NT2/D1 (cell line): ENCODE measurements at regions not wholly inside any gene's neighbourhood (a gene's known extent, or its start where the extent isn't known, plus 50 kb on each side); places are given as distances from the start of the nearest gene placed in this dataset.

Experiments
- YY1 ChIP-seq: IDR thresholded peaks from 2 replicates; pipeline ENCODE4 v1.6.1; 2011; ENCODE audit not compliant: insufficient read length, insufficient read depth
- ZNF274 ChIP-seq: IDR thresholded peaks from 2 replicates; pipeline ENCODE4 v1.6.1; 2011; ENCODE audit warnings: mild to moderate bottlenecking, low read depth, low read length

GRCh38 chr7:114073701-114074100, 154.9 kb upstream of the PPP1R3A start:
- TF ChIP-seq ZNF274 (no peak), YY1 (no peak)
